NB4 (cell line): ENCODE measurements at regions not wholly inside any gene's neighbourhood (a gene's known extent, or its start where the extent isn't known, plus 50 kb on each side); places are given as distances from the start of the nearest gene placed in this dataset.
A peak's percentile ranks its signal among the peaks of the same experiment; 100 is the strongest.
"Not testable (repeated sequence)": the region's sequence is repeated elsewhere in the genome, so short reads cannot be mapped to it uniquely, and the experiment has no call there.

Source experiments
- DNase-seq: peaks from one replicate; pipeline ENCODE4 v3.0.0; 2010; ENCODE audit warnings: low read depth
- H3K4me3 ChIP-seq: one replicate; pipeline ENCODE4 v1.5.1; 2011; ENCODE audit warnings: mild to moderate bottlenecking, low read depth, low read length, moderate library complexity
- MAX ChIP-seq: IDR thresholded peaks from 2 replicates; pipeline ENCODE4 v1.6.1; 2011; ENCODE audit warnings: low read depth, low read length
- MYC ChIP-seq: IDR thresholded peaks from 2 replicates; pipeline ENCODE4 v1.6.1; 2011; ENCODE audit warnings: low read depth, low read length
- POLR2A ChIP-seq: IDR thresholded peaks from 2 replicates; pipeline ENCODE4 v1.6.1; 2011; ENCODE audit warnings: mild to moderate bottlenecking; ENCODE audit not compliant: insufficient read length; ENCODE audit errors: extremely low read depth
- TF ChIP-seq, protein P1 (sequence below): IDR thresholded peaks from one replicate; pipeline ENCODE4 v1.5.1; 2012; ENCODE audit warnings: low read depth, low read length

DNA sequence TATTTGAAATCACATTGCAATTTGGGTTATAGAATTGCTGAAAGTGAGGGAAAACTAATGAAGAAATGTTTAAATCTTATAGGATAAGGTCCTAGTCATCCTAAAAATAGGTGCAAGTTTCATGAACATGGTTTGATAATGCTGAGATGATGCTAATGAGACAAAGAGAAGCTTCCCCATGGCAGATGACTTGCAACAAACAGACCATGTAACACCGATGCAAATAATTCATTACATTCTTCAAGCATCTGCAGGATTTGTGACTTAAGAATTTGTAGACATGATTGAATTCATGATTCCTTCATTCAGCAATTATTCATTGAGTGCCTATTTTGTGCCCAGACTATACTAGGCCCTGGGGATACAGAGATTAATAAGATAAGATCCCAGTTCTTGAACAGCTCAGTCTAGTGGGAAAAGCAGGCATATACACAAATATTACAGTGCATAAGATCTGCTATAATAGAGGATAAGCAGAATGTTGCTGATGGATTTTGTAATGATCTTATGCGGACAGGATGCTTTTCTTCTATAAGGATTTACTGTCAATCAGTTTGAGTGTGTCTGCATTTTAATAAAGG is 367.9 kb upstream of the GBE1 start:
- TF ChIP-seq MYC (no peak), MAX (no peak), POLR2A (no peak)
- TF ChIP-seq, protein P1, sequence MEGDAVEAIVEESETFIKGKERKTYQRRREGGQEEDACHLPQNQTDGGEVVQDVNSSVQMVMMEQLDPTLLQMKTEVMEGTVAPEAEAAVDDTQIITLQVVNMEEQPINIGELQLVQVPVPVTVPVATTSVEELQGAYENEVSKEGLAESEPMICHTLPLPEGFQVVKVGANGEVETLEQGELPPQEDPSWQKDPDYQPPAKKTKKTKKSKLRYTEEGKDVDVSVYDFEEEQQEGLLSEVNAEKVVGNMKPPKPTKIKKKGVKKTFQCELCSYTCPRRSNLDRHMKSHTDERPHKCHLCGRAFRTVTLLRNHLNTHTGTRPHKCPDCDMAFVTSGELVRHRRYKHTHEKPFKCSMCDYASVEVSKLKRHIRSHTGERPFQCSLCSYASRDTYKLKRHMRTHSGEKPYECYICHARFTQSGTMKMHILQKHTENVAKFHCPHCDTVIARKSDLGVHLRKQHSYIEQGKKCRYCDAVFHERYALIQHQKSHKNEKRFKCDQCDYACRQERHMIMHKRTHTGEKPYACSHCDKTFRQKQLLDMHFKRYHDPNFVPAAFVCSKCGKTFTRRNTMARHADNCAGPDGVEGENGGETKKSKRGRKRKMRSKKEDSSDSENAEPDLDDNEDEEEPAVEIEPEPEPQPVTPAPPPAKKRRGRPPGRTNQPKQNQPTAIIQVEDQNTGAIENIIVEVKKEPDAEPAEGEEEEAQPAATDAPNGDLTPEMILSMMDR, result no peak
- DNase-seq, result peak; percentile 2
- H3K4me3 ChIP-seq, result no peak overlapping the region

DNA sequence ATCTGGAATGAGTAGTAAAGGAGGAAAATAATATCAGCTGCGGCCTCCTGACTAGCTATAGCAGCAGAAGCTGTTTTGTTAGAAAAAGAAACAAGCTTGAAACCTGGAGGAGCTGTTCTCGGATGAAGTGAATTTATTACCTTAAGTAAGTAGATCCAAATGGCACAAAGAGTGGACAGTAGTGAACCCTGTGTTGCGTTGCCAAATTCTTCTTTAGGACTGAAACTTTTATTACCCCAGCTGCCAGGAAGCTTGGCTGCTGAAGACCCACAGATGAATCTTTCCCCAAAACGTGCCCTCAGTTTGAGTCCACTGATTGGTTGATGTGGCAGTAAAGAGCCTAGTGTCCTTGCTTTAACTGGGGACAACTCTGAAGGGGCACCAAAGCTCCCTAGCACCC is 366.8 kb upstream of the GBE1 start:
- H3K4me3 ChIP-seq, result no peak overlapping the region
- TF ChIP-seq MYC (no peak), MAX (no peak), POLR2A (no peak)
- no peak for DNase-seq

DNA sequence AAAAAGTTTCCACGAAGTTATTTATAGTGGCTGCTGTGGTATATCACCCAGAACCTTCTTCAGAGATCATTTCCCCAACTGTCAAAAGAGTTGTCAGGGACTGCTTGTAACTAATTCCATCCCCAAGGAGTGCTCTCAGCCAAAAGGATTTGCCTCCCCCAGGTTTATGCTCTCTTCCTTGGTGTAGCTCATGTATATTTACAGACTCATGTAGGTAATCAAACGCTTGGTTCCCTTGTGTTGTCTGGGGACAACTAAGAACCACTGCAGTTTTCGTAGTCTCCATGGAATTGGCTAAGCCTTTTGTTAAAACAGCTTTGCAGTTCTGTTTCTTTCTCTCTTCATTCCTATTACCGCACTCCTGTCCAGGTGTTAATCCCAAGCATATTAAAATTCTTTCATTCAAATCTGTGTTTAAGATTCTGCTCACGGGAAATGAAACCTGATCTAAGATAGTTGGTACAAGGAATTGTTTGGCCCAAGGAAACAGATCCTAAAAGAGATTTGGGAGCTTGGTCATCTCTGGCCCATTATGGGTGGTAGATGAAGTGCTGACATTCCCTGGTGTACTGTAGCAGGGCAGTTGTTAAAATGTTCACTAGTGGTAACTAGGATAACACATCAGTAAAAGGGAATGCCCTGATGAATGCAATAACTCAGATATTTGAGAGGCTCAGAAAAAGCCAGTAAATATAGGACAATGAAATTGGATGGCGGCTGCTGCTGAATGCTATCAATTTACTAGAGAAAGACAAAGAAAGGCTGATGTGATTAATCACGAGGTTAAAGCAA is 361.3 kb upstream of the GBE1 start:
- no peak for DNase-seq
- H3K4me3 ChIP-seq, result no peak overlapping the region
- no peak for TF ChIP-seq MYC
- TF ChIP-seq, protein P1, result no peak
- TF ChIP-seq POLR2A, result no peak
- TF ChIP-seq MAX, result no peak

DNA sequence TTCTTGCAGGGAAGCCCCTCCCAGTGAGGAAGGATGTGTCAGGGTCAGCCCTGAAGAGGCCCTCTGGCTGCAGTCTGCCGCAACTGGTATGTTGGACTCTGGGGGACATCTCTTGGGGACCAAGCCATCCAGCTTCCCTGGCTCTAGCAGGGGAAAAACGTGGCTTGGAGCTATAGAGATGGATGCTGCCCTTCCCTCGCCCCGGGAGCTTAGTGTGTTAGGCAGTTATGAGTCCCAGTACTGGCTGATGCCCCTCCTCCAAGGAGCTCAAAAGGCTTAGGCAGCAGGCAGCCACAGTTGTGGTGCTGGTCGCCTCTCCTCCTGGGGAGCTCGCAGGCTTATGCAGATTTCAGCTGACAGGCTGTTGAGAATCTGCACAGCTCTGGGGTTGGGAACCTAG is 353.1 kb upstream of the GBE1 start:
- DNase-seq, result no peak
- no peak overlapping the region for H3K4me3 ChIP-seq
- TF ChIP-seq, protein P1, result no peak

GRCh38 chr3:82110721-82111120 is 349.3 kb upstream of the GBE1 start:
- H3K4me3 ChIP-seq, DNase-seq: not testable (repeated sequence)

DNA sequence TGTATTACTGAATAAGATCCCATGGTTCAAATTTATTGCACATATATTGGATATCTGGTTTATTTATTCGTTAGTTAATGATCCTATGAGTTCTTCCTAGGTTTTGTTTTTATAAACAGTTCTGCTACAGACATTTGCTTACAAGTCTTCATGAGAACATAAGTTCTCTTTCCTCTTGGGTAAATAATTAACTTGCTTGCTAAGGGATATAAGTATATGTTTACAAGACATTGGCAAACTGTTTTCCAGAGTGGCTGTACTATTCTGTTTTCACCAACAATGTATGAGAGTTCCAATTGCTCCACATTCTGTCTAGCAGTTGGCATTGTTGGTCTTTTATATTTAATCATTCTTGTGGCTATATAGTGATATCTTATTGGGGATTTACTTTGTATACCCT is 341.8 kb upstream of the GBE1 start:
- no peak overlapping the region for H3K4me3 ChIP-seq
- no peak for TF ChIP-seq MYC
- TF ChIP-seq, protein P1, result no peak
- no peak for DNase-seq

GRCh38 chr3:82100378-82100777 is 338.9 kb upstream of the GBE1 start:
- no peak for TF ChIP-seq MYC
- TF ChIP-seq, protein P1, result no peak
- no peak for TF ChIP-seq POLR2A
- no peak for TF ChIP-seq MAX
- DNase-seq, result no peak

More at GRCh38 chr3:82100378-82100777, 338.9 kb upstream of the GBE1 start:
- no peak overlapping the region for H3K4me3 ChIP-seq
